ENCODE measurements at regions not wholly inside any gene's neighbourhood (a gene's known extent, or its start where the extent isn't known, plus 50 kb on each side); places are given as distances from the start of the nearest gene placed in this dataset.

DNA sequence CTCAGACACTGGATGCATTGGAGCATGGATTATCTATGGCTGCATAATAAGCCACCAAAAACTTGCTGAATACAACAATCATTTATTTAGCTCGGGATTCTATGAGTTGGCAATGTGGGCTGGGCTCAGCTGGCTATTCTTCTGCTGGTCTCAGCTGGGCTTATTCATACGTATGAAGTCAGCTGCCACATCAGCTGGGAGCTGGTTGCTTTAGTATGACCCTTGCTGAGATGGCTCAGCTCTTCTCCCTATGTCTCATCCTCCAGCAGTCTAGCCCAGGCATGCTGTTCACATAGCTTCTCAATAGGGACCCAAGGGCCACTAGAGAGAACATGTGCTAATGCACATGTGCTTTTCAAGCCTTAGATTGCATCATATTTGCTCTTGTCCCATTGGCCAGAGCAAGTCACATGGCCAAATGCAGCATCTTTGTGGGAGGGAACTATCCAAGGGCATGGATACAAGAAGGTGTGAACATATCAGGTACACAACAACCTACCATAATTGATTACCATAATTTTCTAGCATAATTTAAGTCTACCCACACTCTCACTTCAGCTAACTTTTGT lies 444.6 kb downstream of the KIF16B start (continued):
- TF ChIP-seq, protein P1, sequence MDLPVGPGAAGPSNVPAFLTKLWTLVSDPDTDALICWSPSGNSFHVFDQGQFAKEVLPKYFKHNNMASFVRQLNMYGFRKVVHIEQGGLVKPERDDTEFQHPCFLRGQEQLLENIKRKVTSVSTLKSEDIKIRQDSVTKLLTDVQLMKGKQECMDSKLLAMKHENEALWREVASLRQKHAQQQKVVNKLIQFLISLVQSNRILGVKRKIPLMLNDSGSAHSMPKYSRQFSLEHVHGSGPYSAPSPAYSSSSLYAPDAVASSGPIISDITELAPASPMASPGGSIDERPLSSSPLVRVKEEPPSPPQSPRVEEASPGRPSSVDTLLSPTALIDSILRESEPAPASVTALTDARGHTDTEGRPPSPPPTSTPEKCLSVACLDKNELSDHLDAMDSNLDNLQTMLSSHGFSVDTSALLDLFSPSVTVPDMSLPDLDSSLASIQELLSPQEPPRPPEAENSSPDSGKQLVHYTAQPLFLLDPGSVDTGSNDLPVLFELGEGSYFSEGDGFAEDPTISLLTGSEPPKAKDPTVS (IDR thresholded peaks at IDR 0.05; ENCODE audit: low read depth, low read length), result no peak

DNA sequence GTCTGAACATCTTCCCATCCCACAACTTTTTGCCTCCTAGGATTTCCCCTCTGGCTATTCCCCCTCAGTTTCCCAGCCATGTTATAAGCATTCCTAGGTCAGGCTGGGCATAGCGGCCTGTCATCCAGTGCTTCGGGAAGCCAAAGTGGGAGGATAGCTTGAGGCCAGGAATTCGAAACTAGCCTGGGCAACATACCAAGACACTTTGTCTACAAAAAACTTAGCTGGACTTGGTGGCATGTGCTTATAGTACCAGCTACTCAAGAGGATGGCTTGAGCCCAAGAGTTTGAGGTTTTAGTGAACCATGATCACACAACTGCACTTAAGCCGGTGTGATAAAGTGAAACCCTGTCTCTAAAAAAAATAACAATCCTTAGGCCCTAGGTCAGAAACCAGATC lies 447.4 kb downstream of the KIF16B start:
- Histone ChIP-seq H4K20me1 (ENCODE audit: control insufficient read depth, insufficient read depth) (no peaks in the 10 kb centered on the region), H3K4me3 (no peak overlapping the region), H2AFZ (ENCODE audit: control insufficient read depth, low read depth, low read length) (no peak overlapping the region), H3K9me3 (replicated peaks; ENCODE audit: control insufficient read depth, insufficient read depth, low read length) (peaks cover 2% of the 10 kb centered on the region; the same call in 1 of the 3 replicates), H3K4me2 (ENCODE audit: control insufficient read depth, insufficient read depth) (no peak overlapping the region), H3K36me3 (ENCODE audit: control insufficient read depth in 2 of 2, insufficient read depth in 2 of 2, low read length in 1 of 2) (no peaks in the 10 kb centered on the region), H3K79me2 (ENCODE audit: control insufficient read depth, insufficient read depth, low read length) (no peaks in the 10 kb centered on the region), H3K27ac (ENCODE audit: control insufficient read depth, insufficient read depth) (no peak overlapping the region), H3K9ac (ENCODE audit: control insufficient read depth, insufficient read depth, low read length) (no peak overlapping the region), H3K4me1 (ENCODE audit: control insufficient read depth, insufficient read depth, low read length) (no peaks in the 10 kb centered on the region), H3K27me3 (replicated peaks in 1 of 2; ENCODE audit: control insufficient read depth in 2 of 2, insufficient read depth in 2 of 2, low read length in 1 of 2) (no peaks in the 10 kb centered on the region)
- ATAC-seq, result no peak
- POLR2A ChIA-PET, result no interaction called here
- in situ Hi-C loops (cut with MboI) (no loop called here), intact Hi-C loops (cut with micrococcal nuclease; ENCODE audit: unreplicated experiment) (no loop called here)
- RAD21 ChIA-PET (ENCODE audit: unreplicated experiment), result no interaction called here
- WGBS (ENCODE audit: insufficient coverage, insufficient replicate concordance, low lambda C conversion rate, missing lambda C conversion rate), result 64% methylated on average over 4 of the region's 4 CpGs
- BruUV-seq (replicated peaks), result no TSS peak
- CTCF ChIA-PET, result no interaction called here
- SMC1A ChIA-PET (ENCODE audit: uncharacterized antibody, unreplicated experiment), result interaction anchor here (1.2 kb wide), 1 partner anchor 11 kb away, joined by 3 read pairs; no protein-coding TSS in a partner anchor
- FAIRE-seq, result no peak
- no peak for DNase-seq (ENCODE audit: low read depth, low spot score)
- no peak for TF ChIP-seq SMAD5 (IDR thresholded peaks at IDR 0.05; ENCODE audit: low read depth)
- TF ChIP-seq, protein P2, sequence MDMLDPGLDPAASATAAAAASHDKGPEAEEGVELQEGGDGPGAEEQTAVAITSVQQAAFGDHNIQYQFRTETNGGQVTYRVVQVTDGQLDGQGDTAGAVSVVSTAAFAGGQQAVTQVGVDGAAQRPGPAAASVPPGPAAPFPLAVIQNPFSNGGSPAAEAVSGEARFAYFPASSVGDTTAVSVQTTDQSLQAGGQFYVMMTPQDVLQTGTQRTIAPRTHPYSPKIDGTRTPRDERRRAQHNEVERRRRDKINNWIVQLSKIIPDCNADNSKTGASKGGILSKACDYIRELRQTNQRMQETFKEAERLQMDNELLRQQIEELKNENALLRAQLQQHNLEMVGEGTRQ (IDR thresholded peaks at IDR 0.05; ENCODE audit: borderline replicate concordance, low read depth, low read length), result no peak
- TF ChIP-seq, protein P3, sequence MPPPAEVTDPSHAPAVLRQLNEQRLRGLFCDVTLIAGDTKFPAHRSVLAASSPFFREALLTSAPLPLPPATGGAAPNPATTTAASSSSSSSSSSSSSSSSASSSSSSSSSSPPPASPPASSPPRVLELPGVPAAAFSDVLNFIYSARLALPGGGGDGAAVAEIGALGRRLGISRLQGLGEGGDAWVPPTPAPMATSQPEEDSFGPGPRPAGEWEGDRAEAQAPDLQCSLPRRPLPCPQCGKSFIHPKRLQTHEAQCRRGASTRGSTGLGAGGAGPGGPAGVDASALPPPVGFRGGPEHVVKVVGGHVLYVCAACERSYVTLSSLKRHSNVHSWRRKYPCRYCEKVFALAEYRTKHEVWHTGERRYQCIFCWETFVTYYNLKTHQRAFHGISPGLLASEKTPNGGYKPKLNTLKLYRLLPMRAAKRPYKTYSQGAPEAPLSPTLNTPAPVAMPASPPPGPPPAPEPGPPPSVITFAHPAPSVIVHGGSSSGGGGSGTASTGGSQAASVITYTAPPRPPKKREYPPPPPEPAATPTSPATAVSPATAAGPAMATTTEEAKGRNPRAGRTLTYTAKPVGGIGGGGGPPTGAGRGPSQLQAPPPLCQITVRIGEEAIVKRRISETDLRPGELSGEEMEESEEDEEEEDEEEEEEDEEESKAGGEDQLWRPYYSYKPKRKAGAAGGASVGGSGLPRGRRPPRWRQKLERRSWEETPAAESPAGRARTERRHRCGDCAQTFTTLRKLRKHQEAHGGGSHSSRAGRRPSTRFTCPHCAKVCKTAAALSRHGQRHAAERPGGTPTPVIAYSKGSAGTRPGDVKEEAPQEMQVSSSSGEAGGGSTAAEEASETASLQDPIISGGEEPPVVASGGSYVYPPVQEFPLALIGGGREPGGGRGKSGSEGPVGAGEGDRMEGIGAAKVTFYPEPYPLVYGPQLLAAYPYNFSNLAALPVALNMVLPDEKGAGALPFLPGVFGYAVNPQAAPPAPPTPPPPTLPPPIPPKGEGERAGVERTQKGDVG (CRISPR knock-in tag; IDR thresholded peaks at IDR 0.05), result no peak
- TF ChIP-seq SUPT20H (IDR thresholded peaks at IDR 0.05; ENCODE audit: borderline replicate concordance, control insufficient read depth, low read depth, low read length), result no peak
- TF ChIP-seq JUND (IDR thresholded peaks at IDR 0.05; ENCODE audit: low read depth, low read length), result no peak
- no peak for TF ChIP-seq BCL11A (IDR thresholded peaks at IDR 0.05; ENCODE audit: low read depth, low read length)
- no peak for TF ChIP-seq FOXK2 (IDR thresholded peaks at IDR 0.05)
- TF ChIP-seq MEF2A (IDR thresholded peaks at IDR 0.05; ENCODE audit: insufficient read depth, low read depth, low read length), result no peak
- TF ChIP-seq BRCA1 (IDR thresholded peaks at IDR 0.05; ENCODE audit: low read depth, low read length), result no peak
- TF ChIP-seq, protein P4, sequence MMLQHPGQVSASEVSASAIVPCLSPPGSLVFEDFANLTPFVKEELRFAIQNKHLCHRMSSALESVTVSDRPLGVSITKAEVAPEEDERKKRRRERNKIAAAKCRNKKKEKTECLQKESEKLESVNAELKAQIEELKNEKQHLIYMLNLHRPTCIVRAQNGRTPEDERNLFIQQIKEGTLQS (IDR thresholded peaks at IDR 0.05; ENCODE audit: borderline replicate concordance, extremely low read depth, low read depth, low read length), result no peak
- TF ChIP-seq ZBED1 (IDR thresholded peaks at IDR 0.05; ENCODE audit: borderline replicate concordance), result no peak
- no peak for TF ChIP-seq ZNF274 (IDR thresholded peaks at IDR 0.05; ENCODE audit: insufficient read depth, insufficient read length)
- TF ChIP-seq, protein P5, sequence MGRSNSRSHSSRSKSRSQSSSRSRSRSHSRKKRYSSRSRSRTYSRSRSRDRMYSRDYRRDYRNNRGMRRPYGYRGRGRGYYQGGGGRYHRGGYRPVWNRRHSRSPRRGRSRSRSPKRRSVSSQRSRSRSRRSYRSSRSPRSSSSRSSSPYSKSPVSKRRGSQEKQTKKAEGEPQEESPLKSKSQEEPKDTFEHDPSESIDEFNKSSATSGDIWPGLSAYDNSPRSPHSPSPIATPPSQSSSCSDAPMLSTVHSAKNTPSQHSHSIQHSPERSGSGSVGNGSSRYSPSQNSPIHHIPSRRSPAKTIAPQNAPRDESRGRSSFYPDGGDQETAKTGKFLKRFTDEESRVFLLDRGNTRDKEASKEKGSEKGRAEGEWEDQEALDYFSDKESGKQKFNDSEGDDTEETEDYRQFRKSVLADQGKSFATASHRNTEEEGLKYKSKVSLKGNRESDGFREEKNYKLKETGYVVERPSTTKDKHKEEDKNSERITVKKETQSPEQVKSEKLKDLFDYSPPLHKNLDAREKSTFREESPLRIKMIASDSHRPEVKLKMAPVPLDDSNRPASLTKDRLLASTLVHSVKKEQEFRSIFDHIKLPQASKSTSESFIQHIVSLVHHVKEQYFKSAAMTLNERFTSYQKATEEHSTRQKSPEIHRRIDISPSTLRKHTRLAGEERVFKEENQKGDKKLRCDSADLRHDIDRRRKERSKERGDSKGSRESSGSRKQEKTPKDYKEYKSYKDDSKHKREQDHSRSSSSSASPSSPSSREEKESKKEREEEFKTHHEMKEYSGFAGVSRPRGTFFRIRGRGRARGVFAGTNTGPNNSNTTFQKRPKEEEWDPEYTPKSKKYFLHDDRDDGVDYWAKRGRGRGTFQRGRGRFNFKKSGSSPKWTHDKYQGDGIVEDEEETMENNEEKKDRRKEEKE (IDR thresholded peaks at IDR 0.05), result no peak
